Globus pallidus (tissue), 1 donor: ENCODE measurements at regions not wholly inside any gene's neighbourhood (a gene's known extent, or its start where the extent isn't known, plus 50 kb on each side); places are given as distances from the start of the nearest gene placed in this dataset.
"Not testable (repeated sequence)": the region's sequence is repeated elsewhere in the genome, so short reads cannot be mapped to it uniquely, and the experiment has no call there.

Experiments
- DNase-seq: peaks from one replicate; pipeline ENCODE4 v3.0.0-alpha.2; 2015; ENCODE audit warnings: low spot score

DNA sequence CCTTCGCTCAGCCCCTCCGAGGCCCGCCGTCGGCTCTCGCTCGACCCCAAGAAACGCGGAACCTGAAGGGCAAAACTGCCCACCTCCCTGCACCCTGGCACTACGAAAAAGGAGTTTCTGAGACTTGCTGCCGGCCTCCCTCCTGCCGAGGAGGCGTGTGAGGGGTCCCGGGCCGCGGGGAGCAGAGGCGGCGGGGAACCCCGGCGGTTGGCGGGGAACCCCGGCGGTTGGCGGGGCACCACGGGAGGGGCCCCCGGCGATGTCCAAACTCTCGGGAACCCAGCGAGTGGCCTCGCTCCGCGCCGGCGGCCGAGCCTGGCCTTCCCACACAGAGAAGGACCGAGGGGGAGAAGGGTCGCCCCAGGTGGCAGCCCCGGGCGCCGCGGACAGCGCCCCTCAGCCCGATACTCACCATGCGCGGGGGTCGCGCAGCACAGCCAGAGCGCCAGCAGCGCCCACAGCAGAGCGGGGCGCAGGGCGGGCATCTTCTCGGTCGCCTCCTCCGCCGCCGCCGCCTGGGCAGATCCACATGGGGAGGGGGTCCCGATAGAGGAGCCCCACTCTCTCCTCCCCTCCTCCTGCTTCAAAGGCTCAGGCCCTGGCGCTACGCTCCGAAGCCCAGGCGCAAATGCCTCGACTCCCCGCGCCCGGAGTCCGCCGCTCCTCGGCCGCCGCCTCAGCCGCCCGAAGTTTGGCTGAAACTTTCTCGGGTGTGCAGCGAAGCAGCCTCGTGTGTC is 69.4 kb upstream of the NUDT4B start:
- DNase-seq: peak; percentile 17

DNA sequence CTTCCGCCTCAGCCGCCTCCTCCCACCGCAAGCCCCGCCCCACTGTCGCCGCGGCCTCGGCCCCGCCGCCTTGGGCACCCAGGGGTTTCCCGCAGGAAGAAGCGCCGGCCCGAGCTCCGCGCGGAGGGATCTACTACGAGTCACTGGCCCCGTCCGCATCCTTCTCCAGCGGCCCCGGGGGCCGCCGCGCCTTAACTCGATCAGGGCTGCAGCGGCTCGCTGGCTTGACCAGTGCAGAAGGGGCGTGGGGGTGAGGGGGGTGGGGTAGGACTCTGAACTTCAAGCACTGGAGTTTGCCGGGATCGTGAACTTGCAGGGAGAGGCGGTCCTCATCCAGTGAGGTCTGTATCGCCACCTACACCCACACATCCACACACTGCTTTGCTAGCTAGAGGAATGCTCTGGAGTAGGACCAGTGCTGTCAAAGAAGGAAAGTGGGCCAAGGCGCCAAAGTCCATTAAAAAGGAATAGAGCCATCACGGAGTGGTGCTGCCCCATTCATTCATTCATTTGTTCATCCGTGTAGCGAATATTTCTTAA is 68.7 kb upstream of the NUDT4B start:
- not testable (repeated sequence) for DNase-seq

- not testable (repeated sequence) for DNase-seq
Measured at GRCh38 chr1:148686735-148687134, 61.8 kb upstream of the NUDT4B start.

DNA sequence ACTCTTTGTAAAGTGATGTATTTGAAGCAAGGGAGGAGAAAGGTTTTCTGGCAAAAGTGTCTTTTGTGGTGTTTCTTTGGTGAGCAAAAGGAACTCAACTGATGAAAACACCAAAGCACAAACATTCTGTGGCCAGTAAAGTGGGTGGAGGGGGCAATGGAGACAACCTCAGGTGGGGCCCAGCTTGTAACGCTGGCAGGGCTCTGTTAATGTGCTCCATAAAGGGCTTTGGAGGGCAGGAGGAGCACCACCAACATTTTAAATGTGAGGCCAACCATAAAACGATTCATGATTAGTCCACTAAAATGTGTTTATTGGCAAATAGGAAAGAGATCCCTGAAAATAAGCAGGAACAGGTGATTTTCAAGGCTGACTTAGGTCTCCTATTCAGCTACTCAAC is 61.2 kb upstream of the NUDT4B start:
- not testable (repeated sequence) for DNase-seq
